Activated T-cell treated with anti-CD3 and anti-CD28 coated beads, Interleukin-2, amount 50 U/mL, for 72 hours (primary cell): ENCODE measurements at regions not wholly inside any gene's neighbourhood (a gene's known extent, or its start where the extent isn't known, plus 50 kb on each side); places are given as distances from the start of the nearest gene placed in this dataset.
"Not testable (repeated sequence)": the region's sequence is repeated elsewhere in the genome, so short reads cannot be mapped to it uniquely, and the experiment has no call there.

Experiments used
- ATAC-seq, 2 donors: fragments of 150-1000 bp; cut with Tn5 transposase; replicated peaks in 1 of 2; 2 replicates each; pipeline ENCODE4 v1.10.0; 2021; ENCODE audit warnings: moderate library complexity in 2 of 2, mild to moderate bottlenecking in 1 of 2
- DNase-seq, 2 donors: peaks; one replicate each; pipeline ENCODE4 v3.0.0; 2021 to 2022; ENCODE audit warnings: mixed read lengths in 1 of 2
- H3K27ac Mint-ChIP-seq: one replicate; pipeline ENCODE4 v1.8.0; 2022; ENCODE audit warnings: mild to moderate bottlenecking, moderate library complexity, mixed read lengths
- H3K27me3 Mint-ChIP-seq: one replicate; pipeline ENCODE4 v1.8.0; 2022; ENCODE audit warnings: low read depth, mixed read lengths
- H3K36me3 Mint-ChIP-seq, 2 donors: one replicate each; pipeline ENCODE4 v1.8.0; 2022; ENCODE audit warnings: mixed read lengths in 2 of 2, mild to moderate bottlenecking in 1 of 2; ENCODE audit not compliant: insufficient read depth in 2 of 2
- H3K4me1 Mint-ChIP-seq: one replicate; pipeline ENCODE4 v1.8.0; 2022; ENCODE audit warnings: low read depth, mixed read lengths
- H3K4me3 Mint-ChIP-seq, 2 donors: one replicate each; pipeline ENCODE4 v1.8.0; 2022; ENCODE audit warnings: mild to moderate bottlenecking in 2 of 2, mixed read lengths in 2 of 2, moderate library complexity in 2 of 2
- H3K9me3 Mint-ChIP-seq, 2 donors: one replicate each; pipeline ENCODE4 v1.8.0; 2022; ENCODE audit warnings: mixed read lengths in 2 of 2

- Mint-ChIP-seq H3K27ac (no peak overlapping the region), H3K9me3 (no peaks in the 10 kb centered on the region), H3K4me1 (no peaks in the 10 kb centered on the region)
These were observed 172.5 kb downstream of the MTHFS start for GRCh38 chr15:79724312-79724711.

GRCh38 chr15:79724804-79725203, 172.0 kb downstream of the MTHFS start:
- Mint-ChIP-seq H3K9me3 (no peaks in the 10 kb centered on the region), H3K27me3 (peaks cover 48% of the 10 kb centered on the region), H3K27ac (no peak overlapping the region), H3K4me3 (no peak overlapping the region), H3K4me1 (no peaks in the 10 kb centered on the region), H3K36me3 (no peaks in the 10 kb centered on the region)
- ATAC-seq (no peak), DNase-seq (no peak)

More at GRCh38 chr15:79724312-79724711, 172.5 kb downstream of the MTHFS start:
- Mint-ChIP-seq H3K4me3 (no peak overlapping the region), H3K36me3 (no peaks in the 10 kb centered on the region), H3K27me3 (peaks cover 44% of the 10 kb centered on the region)
- DNase-seq: no peak
- no peak for ATAC-seq

- no peak for DNase-seq
- ATAC-seq: no peak
- H3K4me3 Mint-ChIP-seq: no peak overlapping the region
- H3K27ac Mint-ChIP-seq: no peak overlapping the region
- peaks cover 0 to 3% of the 10 kb centered on the region in 2 donors for H3K36me3 Mint-ChIP-seq
- H3K9me3 Mint-ChIP-seq: peaks cover 0 to 2% of the 10 kb centered on the region in 2 donors
- H3K4me1 Mint-ChIP-seq: no peaks in the 10 kb centered on the region
- H3K27me3 Mint-ChIP-seq: peaks cover 48% of the 10 kb centered on the region
These were observed 167.9 kb downstream of the MTHFS start for GRCh38 chr15:79728867-79729266.

- Mint-ChIP-seq H3K4me1 (no peaks in the 10 kb centered on the region), H3K27me3 (peaks cover 10% of the 10 kb centered on the region), H3K4me3 (no peak overlapping the region), H3K27ac (no peak overlapping the region), H3K36me3 (no peaks in the 10 kb centered on the region), H3K9me3 (no peaks in the 10 kb centered on the region)
- DNase-seq (no peak), ATAC-seq (no peak)
These were observed 160.3 kb downstream of the MTHFS start for GRCh38 chr15:79736435-79737000.

- DNase-seq: no peak
- Mint-ChIP-seq H3K36me3 (no peaks in the 10 kb centered on the region), H3K4me3 (no peak overlapping the region), H3K27me3 (peaks cover under 1% of the 10 kb centered on the region), H3K9me3 (no peaks in the 10 kb centered on the region), H3K27ac (no peak overlapping the region), H3K4me1 (no peaks in the 10 kb centered on the region)
- no peak for ATAC-seq
These were observed 158.7 kb downstream of the MTHFS start for GRCh38 chr15:79738143-79738542.

GRCh38 chr15:79740561-79740960, 156.3 kb downstream of the MTHFS start:
- Mint-ChIP-seq H3K4me3 (no peak overlapping the region), H3K27ac (no peak overlapping the region), H3K36me3 (peaks cover 0 to 1% of the 10 kb centered on the region in 2 donors), H3K27me3 (no peaks in the 10 kb centered on the region), H3K4me1 (no peaks in the 10 kb centered on the region), H3K9me3 (no peaks in the 10 kb centered on the region)
- no peak for ATAC-seq
- DNase-seq: no peak

- H3K27ac Mint-ChIP-seq: no peak overlapping the region
- peaks cover 0 to 2% of the 10 kb centered on the region in 2 donors for H3K9me3 Mint-ChIP-seq
- ATAC-seq (no peak), DNase-seq (no peak)
- H3K27me3 Mint-ChIP-seq: no peaks in the 10 kb centered on the region
- H3K36me3 Mint-ChIP-seq: peaks cover 0 to 1% of the 10 kb centered on the region in 2 donors
- no peaks in the 10 kb centered on the region for H3K4me1 Mint-ChIP-seq
- H3K4me3 Mint-ChIP-seq: no peak overlapping the region
These were observed 153.8 kb downstream of the MTHFS start for GRCh38 chr15:79743032-79743431.

GRCh38 chr15:79744485-79744884, 152.3 kb downstream of the MTHFS start:
- H3K27me3 Mint-ChIP-seq, H3K4me3 Mint-ChIP-seq, H3K36me3 Mint-ChIP-seq, DNase-seq, ATAC-seq, H3K4me1 Mint-ChIP-seq, H3K27ac Mint-ChIP-seq, H3K9me3 Mint-ChIP-seq: not testable (repeated sequence)

- Mint-ChIP-seq H3K9me3 (peaks cover 0 to 2% of the 10 kb centered on the region in 2 donors), H3K4me1 (no peaks in the 10 kb centered on the region), H3K4me3 (no peak overlapping the region), H3K27ac (no peak overlapping the region), H3K27me3 (no peaks in the 10 kb centered on the region), H3K36me3 (peaks cover 0 to 1% of the 10 kb centered on the region in 2 donors)
- no peak for ATAC-seq
- DNase-seq: no peak
These were observed 140.4 kb downstream of the MTHFS start for GRCh38 chr15:79756365-79756764.

- DNase-seq (no peak), ATAC-seq (no peak)
- Mint-ChIP-seq H3K4me3 (no peak overlapping the region), H3K36me3 (peaks cover 0 to 8% of the 10 kb centered on the region in 2 donors), H3K27ac (no peak overlapping the region), H3K4me1 (no peaks in the 10 kb centered on the region), H3K9me3 (peaks cover 5 to 7% of the 10 kb centered on the region in 2 donors), H3K27me3 (peaks cover 25% of the 10 kb centered on the region)
These were observed 131.7 kb downstream of the MTHFS start for GRCh38 chr15:79765081-79765480.

DNA sequence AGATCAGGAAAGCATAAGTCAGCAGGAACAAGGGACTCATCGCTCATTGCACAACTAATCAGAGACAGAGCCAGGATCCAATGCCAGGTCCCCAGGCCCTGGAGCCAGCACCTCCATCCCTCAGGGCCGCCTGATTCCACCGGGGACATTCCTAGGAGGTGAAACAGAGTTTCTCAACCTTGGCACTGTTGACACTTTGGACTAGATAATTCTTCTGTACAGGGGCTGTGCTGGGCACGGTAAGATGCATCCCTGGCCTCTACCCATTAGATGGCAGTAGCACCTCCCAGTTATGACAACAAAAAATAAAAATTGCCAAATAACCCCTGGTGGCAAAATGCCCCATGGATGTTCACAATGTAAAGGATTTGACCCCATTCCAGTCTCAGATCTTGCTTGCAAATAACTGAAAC, 127.7 kb downstream of the MTHFS start:
- ATAC-seq (no peak), DNase-seq (peak in 1 of 2 donors; percentile 3)
- Mint-ChIP-seq H3K27me3 (peaks cover 24% of the 10 kb centered on the region), H3K4me3 (no peak overlapping the region), H3K27ac (no peak overlapping the region), H3K9me3 (no peaks in the 10 kb centered on the region), H3K4me1 (no peaks in the 10 kb centered on the region), H3K36me3 (no peaks in the 10 kb centered on the region)

DNA sequence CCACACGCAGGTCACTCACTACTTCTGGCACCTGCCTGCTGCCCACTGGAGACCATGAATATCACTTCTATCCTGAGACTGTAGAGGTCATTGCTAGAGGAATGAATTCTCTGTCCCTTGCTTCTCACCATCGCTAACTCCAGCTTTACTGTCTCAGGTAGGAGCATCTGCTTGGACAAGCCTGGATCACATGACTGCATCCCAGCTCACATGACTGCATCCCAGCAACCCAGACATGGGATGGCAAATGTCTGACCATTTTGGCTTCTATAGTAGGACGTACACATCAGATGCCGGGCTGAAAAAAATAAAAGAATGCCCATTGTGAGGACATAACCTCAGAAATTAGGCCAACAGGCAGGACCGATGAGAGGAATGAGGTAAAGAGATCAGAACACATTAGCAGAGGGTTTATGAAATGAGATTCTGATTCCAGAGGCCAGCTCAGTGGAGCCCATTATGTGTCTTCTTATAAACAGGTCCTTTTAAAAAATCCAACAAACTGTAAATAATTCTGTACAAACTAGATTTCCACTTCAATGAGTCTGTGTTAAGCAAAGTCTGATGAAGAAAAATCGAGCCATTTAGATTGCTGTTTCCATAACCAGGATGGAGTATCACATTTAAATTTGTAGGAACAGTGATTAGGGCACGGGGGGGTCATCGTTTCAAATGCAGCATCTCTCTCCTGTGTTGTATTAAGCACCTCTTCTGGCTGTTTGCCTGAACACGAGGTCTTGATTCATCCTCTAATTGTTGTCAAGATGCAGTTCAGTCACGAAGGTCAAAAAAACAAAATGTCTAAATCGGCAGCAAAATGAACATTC, 126.7 kb downstream of the MTHFS start:
- Mint-ChIP-seq H3K36me3 (no peaks in the 10 kb centered on the region), H3K4me3 (no peak overlapping the region), H3K4me1 (no peaks in the 10 kb centered on the region), H3K27me3 (peaks cover 15% of the 10 kb centered on the region), H3K9me3 (no peaks in the 10 kb centered on the region), H3K27ac (no peak overlapping the region)
- ATAC-seq (no peak), DNase-seq (no peak)

- Mint-ChIP-seq H3K4me3 (no peak overlapping the region), H3K27ac (no peak overlapping the region), H3K9me3 (peaks cover 0 to 1% of the 10 kb centered on the region in 2 donors), H3K36me3 (no peaks in the 10 kb centered on the region), H3K27me3 (no peaks in the 10 kb centered on the region), H3K4me1 (no peaks in the 10 kb centered on the region)
- DNase-seq: no peak
- ATAC-seq: no peak
These were observed 123.7 kb downstream of the MTHFS start for GRCh38 chr15:79773128-79773527.
